HepG2 (cell line): ENCODE measurements at regions not wholly inside any gene's neighbourhood (a gene's known extent, or its start where the extent isn't known, plus 50 kb on each side); places are given as distances from the start of the nearest gene placed in this dataset.

Experiments used
- ATAC-seq: fragments of 200-7000 bp; cut with Tn5 transposase; 3 replicates; pipeline ENCODE4 v1.9.1; 2020; ENCODE audit warnings: mild to moderate bottlenecking, moderate library complexity
- BruUV-seq: library from RNA; stranded (reverse); fragments of 400-500 nt; replicated peaks from 2 replicates; lab custom pipeline; 2021; lab: Mats Ljungman, UMichigan
- CTCF ChIA-PET: fragments of 300-600 bp; formaldehyde crosslinking; extraction: SDS; loops from one replicate; lab custom pipeline; 2021; ENCODE audit warnings: low total read pairs, inconsistent platforms, low intra/inter-chr PET ratio; lab: Yijun Ruan, JAX
- POLR2A ChIA-PET: fragments of 350-600 bp; sonication (Branson Sonifier 250); formaldehyde crosslinking; loops from one replicate; lab custom pipeline; 2020; ENCODE audit warnings: antibody characterized with exemption, inconsistent platforms; lab: Yijun Ruan, JAX
- DNase-seq: peaks from one replicate; pipeline ENCODE4 v3.0.0-alpha.2; 2015; ENCODE audit warnings: low spot score
- FAIRE-seq: peaks from 3 replicates; lab custom pipeline; 2011; peaks lifted over from hg19 to GRCh38; lab: Jason Lieb, UNC
- H2AFZ ChIP-seq: one replicate; pipeline ENCODE4 v1.6.1; 2011; ENCODE audit warnings: low read length, inconsistent platforms
- H3K27ac ChIP-seq: fragments of 300-600 bp; 3 replicates; pipeline ENCODE4 v1.8.0; 2011; ENCODE audit warnings: mixed run types, mild to moderate bottlenecking, mixed read lengths, low read length, inconsistent platforms; ENCODE audit not compliant: insufficient read depth; ENCODE audit errors: extremely low read length
- H3K27me3 ChIP-seq, 2 experiments: fragments of 200-600 bp in 1 of 2; 2 replicates in 1 of 2; 3 replicates in 1 of 2; pipeline versions ENCODE4 v1.6.0 to v1.8.0; 2011; ENCODE audit warnings: low read length in 2 of 2, mild to moderate bottlenecking in 2 of 2, moderate library complexity in 2 of 2, inconsistent platforms in 1 of 2; ENCODE audit not compliant: insufficient read depth in 2 of 2, control insufficient read depth in 1 of 2
- H3K36me3 ChIP-seq, 2 experiments: fragments of 200-600 bp in 1 of 2; replicated peaks in 1 of 2; 2 replicates in 1 of 2; 3 replicates in 1 of 2; pipeline versions ENCODE4 v1.5.1 to v1.8.0; 2011; ENCODE audit warnings: low read length in 2 of 2, inconsistent platforms in 1 of 2; ENCODE audit not compliant: insufficient read depth in 2 of 2, control insufficient read depth in 1 of 2
- H3K4me1 ChIP-seq: 2 replicates; pipeline ENCODE4 v1.5.1; 2012; ENCODE audit warnings: low read length, inconsistent platforms; ENCODE audit not compliant: insufficient read depth
- H3K4me2 ChIP-seq: 2 replicates; pipeline ENCODE4 v1.6.0; 2011; ENCODE audit warnings: low read depth, low read length, inconsistent platforms
- H3K4me3 ChIP-seq, 3 experiments: fragments of 200-600 bp in 1 of 3; sonication (generic), shearing (Covaris generic) in 1 of 3; replicated peaks in 1 of 3; 2 replicates each; pipeline ENCODE4 v1.5.1; 2011 to 2016; ENCODE audit warnings: low read length in 3 of 3, inconsistent platforms in 2 of 3, low read depth in 2 of 3, mild to moderate bottlenecking in 2 of 3, control low read depth in 1 of 3, mixed read lengths in 1 of 3; ENCODE audit not compliant: insufficient read depth in 1 of 3
- H3K79me2 ChIP-seq: one replicate; pipeline ENCODE4 v1.6.1; 2011; ENCODE audit warnings: low read length, inconsistent platforms; ENCODE audit not compliant: insufficient read depth
- H3K9ac ChIP-seq: 2 replicates; pipeline ENCODE4 v1.6.0; 2011; ENCODE audit warnings: mild to moderate bottlenecking, low read depth, low read length, inconsistent platforms; ENCODE audit not compliant: insufficient read depth
- H3K9me3 ChIP-seq: 2 replicates; pipeline ENCODE4 v1.5.1; 2012; ENCODE audit warnings: mild to moderate bottlenecking, low read length
- H4K20me1 ChIP-seq: 2 replicates; pipeline ENCODE4 v1.6.0; 2011; ENCODE audit warnings: inconsistent platforms, mild to moderate bottlenecking, low read length, moderate library complexity; ENCODE audit not compliant: insufficient read depth
- ATF6 ChIP-seq: sonication (generic); formaldehyde crosslinking; conservative IDR thresholded peaks from 2 replicates; pipeline ENCODE4 v1.4.0; 2020; ENCODE audit warnings: missing genetic modification reagents
- ATF7 ChIP-seq, 2 experiments: fragments of 450-650 bp in 1 of 2; sonication (generic) in 1 of 2; formaldehyde crosslinking in 1 of 2; IDR thresholded peaks; 2 replicates each; pipeline versions ENCODE4 v1.4.0 to v1.6.1; 2016 to 2020; ENCODE audit warnings: antibody characterized with exemption in 1 of 2, mild to moderate bottlenecking in 1 of 2, missing genetic modification reagents in 1 of 2
- GTF2F1 ChIP-seq: fragments of 150-350 bp; IDR thresholded peaks from 2 replicates; pipeline ENCODE4 v1.6.1; 2014; ENCODE audit warnings: low read length
- KAT8 ChIP-seq: IDR thresholded peaks from 2 replicates; pipeline ENCODE4 v1.6.1; 2016; ENCODE audit warnings: missing genetic modification reagents, missing compliant biosample characterization
- MEIS1 ChIP-seq: sonication (generic); formaldehyde crosslinking; IDR thresholded peaks from 2 replicates; pipeline ENCODE4 v1.9.0; 2021; ENCODE audit warnings: mild to moderate bottlenecking, missing genetic modification reagents, moderate library complexity, borderline replicate concordance
- REXO4 ChIP-seq: sonication (generic); formaldehyde crosslinking; IDR thresholded peaks from 2 replicates; pipeline ENCODE4 v1.8.0; 2022; ENCODE audit warnings: missing genetic modification reagents, mild to moderate bottlenecking, borderline replicate concordance
- SOX13 ChIP-seq, 3 experiments: fragments of 450-650 bp in 1 of 3; sonication (generic) in 1 of 3; formaldehyde crosslinking in 1 of 3; IDR thresholded peaks in 2 of 3; conservative IDR thresholded peaks in 1 of 3; 2 replicates each; pipeline versions ENCODE4 v1.5.0 to v1.6.1; 2016 to 2020; ENCODE audit warnings: antibody characterized with exemption in 1 of 3, mild to moderate bottlenecking in 1 of 3, missing compliant biosample characterization in 1 of 3, missing genetic modification reagents in 1 of 3, moderate library complexity in 1 of 3
- TFDP1 ChIP-seq: IDR thresholded peaks from 2 replicates; pipeline ENCODE4 v1.6.1; 2016; ENCODE audit warnings: missing compliant biosample characterization, missing genetic modification reagents, borderline replicate concordance
- ZBTB1 ChIP-seq: sonication (generic); formaldehyde crosslinking; IDR thresholded peaks from 2 replicates; pipeline ENCODE4 v1.4.0; 2020; ENCODE audit warnings: missing genetic modification reagents, borderline replicate concordance
- ZBTB14 ChIP-seq: sonication (generic); formaldehyde crosslinking; IDR thresholded peaks from 2 replicates; pipeline ENCODE4 v1.4.0; 2020; ENCODE audit warnings: missing genetic modification reagents
- ZNF280B ChIP-seq: sonication (generic); formaldehyde crosslinking; IDR thresholded peaks from 2 replicates; pipeline ENCODE4 v1.5.0; 2020; ENCODE audit warnings: missing genetic modification reagents, mild to moderate bottlenecking, borderline replicate concordance
- ZNF512B ChIP-seq: sonication (generic); formaldehyde crosslinking; IDR thresholded peaks from 2 replicates; pipeline ENCODE4 v1.5.1; 2020; ENCODE audit warnings: missing genetic modification reagents, mild to moderate bottlenecking, borderline replicate concordance
- WGBS: methylation state at CpG from one replicate; pipeline ENCODE4 v1.1.6; 2017; ENCODE audit warnings: low lambda C conversion rate; 5-methylcytosine and 5-hydroxymethylcytosine counted together
- in situ Hi-C: cut with HindIII; loops from 2 replicates; pipeline ENCODE4 v1.10.0; 2017; ENCODE audit warnings: low pct_unique_long_range_greater_than_20kb; ENCODE audit not compliant: extremely low pct_ligation_motif_present
- intact Hi-C: fragments of 100-400 bp; cut with micrococcal nuclease; formaldehyde crosslinking; loops from one replicate; pipeline ENCODE4 v1.10.0; 2022; ENCODE audit not compliant: unreplicated experiment

DNA sequence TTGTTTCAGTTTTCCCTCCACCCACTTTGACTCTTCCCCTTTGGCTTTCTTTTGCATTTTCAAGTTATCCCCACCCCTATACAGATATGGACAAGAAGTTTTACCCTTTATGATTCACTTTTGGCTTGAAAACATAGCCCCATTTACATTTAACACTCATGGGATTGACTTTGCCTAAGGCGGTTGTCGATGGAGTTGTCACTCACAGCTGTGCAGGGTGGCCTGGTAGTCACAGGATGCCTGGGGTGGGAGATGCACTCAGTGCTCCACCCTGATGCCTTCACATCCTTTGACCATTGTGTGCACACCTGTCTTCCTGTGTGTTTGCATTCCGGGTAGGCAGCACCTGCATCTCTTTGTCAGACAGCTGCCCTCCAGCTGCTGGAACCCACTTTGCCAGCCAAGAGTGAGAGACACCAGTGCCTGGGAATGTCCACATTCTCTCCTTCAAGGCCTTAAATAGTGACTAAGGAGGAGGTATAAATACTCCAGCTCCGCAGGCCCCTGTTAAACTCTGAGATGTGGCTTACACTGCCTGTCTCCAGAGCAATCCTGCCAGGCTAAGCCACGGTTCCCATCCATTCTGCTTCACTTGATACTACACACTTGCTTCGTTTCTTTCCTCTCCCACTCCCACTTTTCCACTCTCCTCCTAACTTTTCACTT, 191.5 kb upstream of the SLC24A5 start:
- 2% methylated on average over 6 of the region's 6 CpGs for WGBS
- in situ Hi-C loops (no loop called here), intact Hi-C loops (no loop called here)
- ChIA-PET POLR2A (no interaction called here), CTCF (no interaction called here)
- peaks cover 70% of the 10 kb centered on the region for H3K9me3 ChIP-seq
- no peak for ATAC-seq
- no peak for FAIRE-seq
- H3K9ac ChIP-seq: no peak overlapping the region
- no peaks in the 10 kb centered on the region for H3K27me3 ChIP-seq
- H4K20me1 ChIP-seq: no peaks in the 10 kb centered on the region
- H2AFZ ChIP-seq: no peak overlapping the region
- no peaks in the 10 kb centered on the region for H3K79me2 ChIP-seq
- H3K4me1 ChIP-seq: no peaks in the 10 kb centered on the region
- BruUV-seq: no TSS peak
- no peak overlapping the region for H3K27ac ChIP-seq
- no peak for DNase-seq
- no peak overlapping the region for H3K4me2 ChIP-seq
- no peaks in the 10 kb centered on the region for H3K36me3 ChIP-seq
- H3K4me3 ChIP-seq: no peak overlapping the region
- TF ChIP-seq GTF2F1: no peak
- TF ChIP-seq KAT8 (CRISPR knock-in tag): no peak
- TF ChIP-seq SOX13 (IDR thresholded peaks at IDR 0.05): no peak
- TF ChIP-seq SOX13 (CRISPR knock-in tag; conservative IDR thresholded peaks at IDR 0.05 in 1 of 2, IDR thresholded peaks at IDR 0.05 in 1 of 2): no peak
- TF ChIP-seq ATF6 (CRISPR knock-in tag): no peak
- TF ChIP-seq TFDP1: no peak
- TF ChIP-seq ZNF280B (CRISPR knock-in tag): no peak
- no peak for TF ChIP-seq ZBTB1
- TF ChIP-seq ATF7 (IDR thresholded peaks at IDR 0.05): no peak
- TF ChIP-seq ATF7 (CRISPR knock-in tag; IDR thresholded peaks at IDR 0.05): no peak
- no peak for TF ChIP-seq MEIS1
- no peak for TF ChIP-seq REXO4
- TF ChIP-seq ZBTB14: no peak
- no peak for TF ChIP-seq ZNF512B (CRISPR knock-in tag)
